Upper lobe of right lung (tissue), 1 donor: ENCODE measurements at regions not wholly inside any gene's neighbourhood (a gene's known extent, or its start where the extent isn't known, plus 50 kb on each side); places are given as distances from the start of the nearest gene placed in this dataset.

Experiments
- ATAC-seq: fragments of 200-7000 bp; cut with Tn5 transposase; one replicate; pipeline ENCODE4 v1.9.1; 2020; ENCODE audit warnings: mild to moderate bottlenecking, moderate library complexity
- DNase-seq: peaks from one replicate; pipeline ENCODE4 v3.0.0-alpha.2; 2020
- H3K27ac ChIP-seq: fragments of 200-600 bp; one replicate; pipeline ENCODE4 v1.8.0; 2022
- H3K27me3 ChIP-seq: fragments of 200-600 bp; one replicate; pipeline ENCODE4 v1.8.0; 2022; ENCODE audit warnings: mild to moderate bottlenecking
- H3K36me3 ChIP-seq: fragments of 200-600 bp; one replicate; pipeline ENCODE4 v1.8.0; 2022
- H3K4me1 ChIP-seq: fragments of 200-600 bp; one replicate; pipeline ENCODE4 v1.8.0; 2022
- H3K4me3 ChIP-seq: fragments of 200-600 bp; one replicate; pipeline ENCODE4 v1.8.0; 2022; ENCODE audit warnings: mild to moderate bottlenecking
- H3K9me3 ChIP-seq: fragments of 200-600 bp; one replicate; pipeline ENCODE4 v1.8.0; 2022
- CTCF ChIP-seq: fragments of 200-600 bp; IDR thresholded peaks from one replicate; pipeline ENCODE4 v1.8.0; 2022; ENCODE audit warnings: antibody characterized with exemption
- intact Hi-C: fragments of 100-400 bp; cut with DNase I; formaldehyde crosslinking; loops from one replicate; pipeline ENCODE4 v1.11.0; 2022
- donor health status: DM: no; HTN: yes; CAD: no; lungs with severe emphysema.

- Histone ChIP-seq H3K27ac (no peak overlapping the region), H3K9me3 (no peaks in the 10 kb centered on the region), H3K4me1 (no peaks in the 10 kb centered on the region), H3K4me3 (no peak overlapping the region), H3K27me3 (no peaks in the 10 kb centered on the region), H3K36me3 (no peaks in the 10 kb centered on the region)
- no peak for TF ChIP-seq CTCF
- ATAC-seq (no peak), DNase-seq (no peak)
- intact Hi-C loops: no loop called here
Observed at GRCh38 chr5:33315189-33315588, 125.6 kb upstream of the TARS1 start.

- DNase-seq: no peak
- no peak overlapping the region for H3K27ac ChIP-seq
- H3K4me3 ChIP-seq: no peak overlapping the region
- no peaks in the 10 kb centered on the region for H3K27me3 ChIP-seq
- H3K9me3 ChIP-seq: no peaks in the 10 kb centered on the region
- no peak for ATAC-seq
- intact Hi-C loops: no loop called here
- peaks cover 6% of the 10 kb centered on the region for H3K4me1 ChIP-seq
- no peaks in the 10 kb centered on the region for H3K36me3 ChIP-seq
- no peak for TF ChIP-seq CTCF
Observed at GRCh38 chr5:33316773-33317172, 124.0 kb upstream of the TARS1 start.

DNA sequence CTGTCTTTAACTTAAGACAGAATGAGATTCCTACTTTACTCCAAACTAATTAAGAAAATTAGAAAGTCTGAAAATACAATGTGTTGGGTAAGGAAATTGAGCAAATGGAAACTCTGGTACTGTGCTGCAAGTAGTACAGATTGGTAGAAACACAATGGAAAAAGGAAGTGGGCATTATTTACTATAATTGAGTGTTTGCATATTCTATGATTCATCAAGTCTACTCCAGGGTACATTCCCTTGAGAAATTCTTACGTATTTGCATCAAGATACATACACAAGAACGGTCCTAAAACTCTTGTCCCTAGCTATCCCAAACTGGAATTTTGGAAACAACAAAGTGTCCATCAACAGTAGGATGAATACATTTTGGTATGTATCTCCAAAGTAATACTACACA, 123.5 kb upstream of the TARS1 start:
- no peaks in the 10 kb centered on the region for H3K9me3 ChIP-seq
- no peak for ATAC-seq
- DNase-seq: no peak
- H3K27ac ChIP-seq: no peak overlapping the region
- no peaks in the 10 kb centered on the region for H3K36me3 ChIP-seq
- H3K4me3 ChIP-seq: no peak overlapping the region
- peaks cover 7% of the 10 kb centered on the region for H3K4me1 ChIP-seq
- H3K27me3 ChIP-seq: no peaks in the 10 kb centered on the region
- intact Hi-C loops: no loop called here
- TF ChIP-seq CTCF: no peak

DNA sequence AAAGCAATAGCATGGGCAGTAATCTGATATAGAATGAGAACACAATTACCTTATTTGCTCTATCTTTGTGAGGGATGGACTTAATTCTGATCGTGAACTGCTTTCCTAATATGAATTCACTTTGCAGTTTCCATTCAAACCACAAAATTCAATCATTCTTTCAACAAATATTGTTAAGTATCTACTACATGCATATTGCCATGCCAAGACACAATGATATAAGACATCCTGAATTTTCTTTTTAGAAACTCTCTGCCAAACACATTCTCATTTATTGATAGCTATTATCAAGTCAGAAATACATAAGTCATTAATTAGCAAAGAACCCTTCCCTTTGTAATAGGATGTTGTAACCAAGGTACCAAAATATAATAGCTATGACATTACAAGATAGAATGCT, 121.6 kb upstream of the TARS1 start:
- no peak for TF ChIP-seq CTCF
- DNase-seq (no peak), ATAC-seq (no peak)
- H3K9me3 ChIP-seq: no peaks in the 10 kb centered on the region
- peaks cover 7% of the 10 kb centered on the region for H3K4me1 ChIP-seq
- no peaks in the 10 kb centered on the region for H3K27me3 ChIP-seq
- H3K36me3 ChIP-seq: no peaks in the 10 kb centered on the region
- intact Hi-C loops: no loop called here
- no peak overlapping the region for H3K4me3 ChIP-seq
- no peak overlapping the region for H3K27ac ChIP-seq

- Histone ChIP-seq H3K4me3 (no peak overlapping the region), H3K36me3 (no peaks in the 10 kb centered on the region), H3K27me3 (no peaks in the 10 kb centered on the region), H3K4me1 (peaks cover 7% of the 10 kb centered on the region), H3K27ac (no peak overlapping the region), H3K9me3 (no peaks in the 10 kb centered on the region)
- DNase-seq (no peak), ATAC-seq (no peak)
- no peak for TF ChIP-seq CTCF
- intact Hi-C loops: no loop called here
Observed at GRCh38 chr5:33319841-33320240, 120.9 kb upstream of the TARS1 start.

DNA sequence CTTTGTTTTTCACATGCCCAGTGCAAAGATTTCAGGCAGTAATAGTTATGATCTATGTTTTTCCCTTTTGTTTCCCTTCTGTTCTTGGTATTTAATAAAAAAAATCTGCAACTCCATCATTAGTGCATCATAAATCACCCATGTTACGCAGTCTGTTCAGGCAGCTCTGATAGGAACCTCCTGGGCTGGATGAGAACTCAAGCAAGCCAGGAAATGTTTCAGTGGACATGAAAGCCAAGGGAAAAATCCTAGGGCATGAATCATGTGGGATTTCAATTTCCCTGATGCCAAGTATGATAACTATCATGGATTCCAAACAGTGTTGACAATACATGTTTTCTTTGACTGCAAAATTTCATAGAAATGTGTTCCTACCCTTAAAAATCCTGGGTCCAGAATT, 119.7 kb upstream of the TARS1 start:
- no peak for TF ChIP-seq CTCF
- no peak for DNase-seq
- Histone ChIP-seq H3K9me3 (no peaks in the 10 kb centered on the region), H3K4me3 (no peak overlapping the region), H3K4me1 (peaks cover 7% of the 10 kb centered on the region), H3K27me3 (no peaks in the 10 kb centered on the region), H3K36me3 (no peaks in the 10 kb centered on the region), H3K27ac (no peak overlapping the region)
- intact Hi-C loops: no loop called here
- peak; percentile 36 for ATAC-seq
